ENCODE measurements at regions not wholly inside any gene's neighbourhood (a gene's known extent, or its start where the extent isn't known, plus 50 kb on each side); places are given as distances from the start of the nearest gene placed in this dataset.

DNA sequence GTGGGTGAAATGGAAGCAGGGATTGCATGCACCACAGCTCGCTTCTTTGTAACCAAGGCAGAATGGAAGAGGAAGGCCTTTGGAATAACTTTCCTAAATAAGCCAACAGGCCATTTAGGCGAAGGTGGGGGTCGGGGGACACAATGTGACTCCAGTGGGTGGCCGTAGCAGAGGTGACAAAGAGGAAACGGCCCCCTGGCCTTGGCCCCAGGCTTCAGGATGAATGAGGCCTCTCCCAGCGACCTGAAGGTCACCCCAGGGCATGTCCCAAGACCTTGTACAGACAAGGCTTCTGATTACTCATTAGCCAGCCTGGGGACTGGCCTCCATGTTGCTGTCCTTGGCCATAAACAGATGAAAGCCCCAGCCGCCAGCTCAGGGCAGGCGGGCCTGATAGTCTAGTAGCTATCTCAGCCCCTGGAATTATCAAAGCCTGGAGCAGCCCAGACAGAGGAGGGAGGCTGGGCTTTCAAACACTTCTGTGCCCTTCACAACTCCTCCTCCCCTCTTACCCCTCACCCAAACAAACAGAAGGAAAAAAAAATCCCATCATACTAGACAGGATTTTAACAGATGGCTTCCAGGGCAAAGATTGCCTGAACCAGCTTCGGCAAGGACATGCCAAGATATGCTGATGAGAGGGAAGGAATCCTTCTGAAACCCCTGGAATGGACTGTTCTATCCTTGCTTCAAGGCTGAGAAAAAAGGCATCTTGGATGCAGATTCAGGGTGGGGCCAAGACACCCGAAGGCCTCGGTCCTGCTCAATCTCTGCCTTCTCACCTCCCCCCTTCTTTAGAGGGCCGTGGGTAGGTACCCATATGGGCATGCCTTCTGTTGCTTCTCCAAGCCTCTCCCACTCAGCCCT lies 142.3 kb upstream of the PARP11 start:
- Histone ChIP-seq H3K9me3 (ENCODE audit: control insufficient read depth, insufficient read depth, low read length) (no peaks in the 10 kb centered on the region), H3K4me1 (ENCODE audit: control insufficient read depth, insufficient read depth, low read length) (no peaks in the 10 kb centered on the region), H3K36me3 (ENCODE audit: control insufficient read depth, insufficient read depth, low read length) (no peaks in the 10 kb centered on the region), H3K4me3 (ENCODE audit: low read depth, low read length) (no peak overlapping the region), H3K27me3 (ENCODE audit: control insufficient read depth, insufficient read depth, low read length) (peaks cover 2% of the 10 kb centered on the region), H3K9ac (ENCODE audit: low read depth, low read length) (no peak overlapping the region)

DNA sequence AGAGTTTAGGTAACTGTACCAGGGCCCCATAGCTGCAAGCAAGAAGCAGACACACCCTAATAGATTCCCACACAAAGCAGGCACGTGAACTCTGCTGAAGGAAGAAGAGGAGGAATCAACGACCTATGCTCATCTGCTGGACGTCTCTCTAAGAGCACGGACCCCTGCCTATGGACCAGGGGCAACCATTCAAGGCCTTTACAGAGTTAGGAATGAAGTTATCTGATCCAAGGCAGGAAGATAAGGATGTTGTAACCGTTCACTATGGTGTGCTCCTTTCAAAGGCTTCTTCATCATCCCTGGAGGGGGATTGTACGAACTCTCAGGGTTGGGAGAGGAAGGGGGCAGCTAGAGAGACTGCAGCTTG lies 141.6 kb upstream of the PARP11 start:
- Histone ChIP-seq H3K4me3 (ENCODE audit: low read depth, low read length) (no peak overlapping the region), H3K4me1 (ENCODE audit: control insufficient read depth, insufficient read depth, low read length) (no peaks in the 10 kb centered on the region), H3K9me3 (ENCODE audit: control insufficient read depth, insufficient read depth, low read length) (no peaks in the 10 kb centered on the region), H3K36me3 (ENCODE audit: control insufficient read depth, insufficient read depth, low read length) (no peaks in the 10 kb centered on the region), H3K27me3 (ENCODE audit: control insufficient read depth, insufficient read depth, low read length) (peaks cover 2% of the 10 kb centered on the region), H3K9ac (ENCODE audit: low read depth, low read length) (no peak overlapping the region)

DNA sequence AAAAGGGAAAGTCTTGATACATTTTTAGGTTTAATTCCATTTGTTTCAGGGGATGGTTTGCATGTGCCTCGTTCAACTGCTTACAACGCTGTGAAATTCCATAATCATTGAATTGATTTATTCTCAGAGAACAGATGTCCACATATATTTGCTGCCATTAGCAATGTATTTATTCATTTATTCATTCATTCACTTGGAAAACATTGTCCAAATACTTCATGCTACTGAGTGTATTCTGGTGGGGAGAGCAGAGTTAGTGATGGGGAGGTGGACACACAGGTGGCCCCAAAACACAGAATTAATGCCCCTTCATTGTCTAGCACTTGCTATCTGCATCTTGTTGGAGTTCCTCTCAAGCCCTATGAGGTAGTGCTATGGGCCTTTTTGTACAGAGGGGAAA lies 141.2 kb upstream of the PARP11 start:
- H3K27me3 ChIP-seq (ENCODE audit: control insufficient read depth, insufficient read depth, low read length), result peaks cover 2% of the 10 kb centered on the region
- no peak overlapping the region for H3K4me3 ChIP-seq (ENCODE audit: low read depth, low read length)
- no peak overlapping the region for H3K9ac ChIP-seq (ENCODE audit: low read depth, low read length)
- no peaks in the 10 kb centered on the region for H3K9me3 ChIP-seq (ENCODE audit: control insufficient read depth, insufficient read depth, low read length)
- H3K4me1 ChIP-seq (ENCODE audit: control insufficient read depth, insufficient read depth, low read length), result no peaks in the 10 kb centered on the region
- H3K36me3 ChIP-seq (ENCODE audit: control insufficient read depth, insufficient read depth, low read length), result no peaks in the 10 kb centered on the region

DNA sequence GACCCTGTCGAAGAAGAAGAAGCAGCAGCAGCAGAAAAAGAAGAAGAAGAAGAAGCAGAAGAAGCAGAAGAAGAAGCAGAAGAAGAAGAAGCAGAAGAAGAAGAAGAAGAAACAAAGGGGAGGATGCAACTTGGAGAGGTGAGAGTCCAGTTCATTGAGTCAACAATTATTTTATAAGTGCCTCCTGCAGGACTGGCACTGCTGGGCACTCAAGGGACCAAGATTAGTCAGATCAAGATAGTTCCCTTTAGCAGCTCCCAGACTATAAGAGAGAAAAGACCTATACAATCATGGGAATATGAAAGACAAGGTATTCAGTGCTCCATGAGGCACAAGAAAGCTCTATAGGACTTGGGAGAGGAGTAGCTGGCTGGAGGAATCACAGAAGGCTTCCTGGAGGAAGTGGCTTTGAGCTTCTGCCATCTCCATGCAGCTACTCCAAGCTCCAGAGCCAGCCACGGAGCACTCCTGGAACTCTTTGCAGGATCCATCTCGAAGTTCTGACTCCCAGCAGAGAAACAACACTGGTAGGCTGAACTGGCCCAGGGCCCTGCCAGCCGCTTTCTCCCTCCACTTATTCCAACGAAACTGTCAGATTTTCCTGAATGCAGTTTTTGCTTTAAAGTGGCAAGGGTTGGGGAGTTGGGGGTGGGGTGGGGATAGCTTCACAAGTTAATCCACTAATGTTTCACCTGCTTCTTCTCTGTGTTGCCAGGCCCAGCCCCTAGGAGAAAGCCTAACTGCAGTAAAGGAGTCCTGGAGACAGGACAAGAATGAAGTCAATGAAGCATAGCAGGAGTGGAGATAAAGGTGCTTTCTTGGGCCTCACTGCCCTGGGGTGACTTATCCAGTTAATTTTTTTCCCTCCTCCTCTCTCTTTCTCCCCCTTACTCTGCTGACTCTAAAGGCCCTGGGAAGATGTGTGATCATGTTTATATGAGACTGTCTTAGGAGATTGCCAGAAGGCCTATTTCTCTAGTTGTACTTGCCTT lies 140.1 kb upstream of the PARP11 start:
- no peaks in the 10 kb centered on the region for H3K4me1 ChIP-seq (ENCODE audit: control insufficient read depth, insufficient read depth, low read length)
- H3K9me3 ChIP-seq (ENCODE audit: control insufficient read depth, insufficient read depth, low read length), result no peaks in the 10 kb centered on the region
- H3K4me3 ChIP-seq (ENCODE audit: low read depth, low read length), result no peak overlapping the region
- H3K27me3 ChIP-seq (ENCODE audit: control insufficient read depth, insufficient read depth, low read length), result peaks cover 2% of the 10 kb centered on the region
- H3K36me3 ChIP-seq (ENCODE audit: control insufficient read depth, insufficient read depth, low read length), result no peaks in the 10 kb centered on the region
- no peak overlapping the region for H3K9ac ChIP-seq (ENCODE audit: low read depth, low read length)

GRCh38 chr12:4012073-4012472 lies 138.9 kb upstream of the PARP11 start:
- Histone ChIP-seq H3K9me3 (ENCODE audit: control insufficient read depth, insufficient read depth, low read length) (no peaks in the 10 kb centered on the region), H3K27me3 (ENCODE audit: control insufficient read depth, insufficient read depth, low read length) (peaks cover 2% of the 10 kb centered on the region), H3K36me3 (ENCODE audit: control insufficient read depth, insufficient read depth, low read length) (no peaks in the 10 kb centered on the region), H3K9ac (ENCODE audit: low read depth, low read length) (no peak overlapping the region), H3K4me3 (ENCODE audit: low read depth, low read length) (no peak overlapping the region), H3K4me1 (ENCODE audit: control insufficient read depth, insufficient read depth, low read length) (no peaks in the 10 kb centered on the region)

- Histone ChIP-seq H3K4me1 (ENCODE audit: control insufficient read depth, insufficient read depth, low read length) (no peaks in the 10 kb centered on the region), H3K9me3 (ENCODE audit: control insufficient read depth, insufficient read depth, low read length) (no peaks in the 10 kb centered on the region), H3K27me3 (ENCODE audit: control insufficient read depth, insufficient read depth, low read length) (peaks cover 2% of the 10 kb centered on the region), H3K9ac (ENCODE audit: low read depth, low read length) (no peak overlapping the region), H3K36me3 (ENCODE audit: control insufficient read depth, insufficient read depth, low read length) (no peaks in the 10 kb centered on the region), H3K4me3 (ENCODE audit: low read depth, low read length) (no peak overlapping the region)
Measured at GRCh38 chr12:4011597-4011996, 138.4 kb upstream of the PARP11 start.

DNA sequence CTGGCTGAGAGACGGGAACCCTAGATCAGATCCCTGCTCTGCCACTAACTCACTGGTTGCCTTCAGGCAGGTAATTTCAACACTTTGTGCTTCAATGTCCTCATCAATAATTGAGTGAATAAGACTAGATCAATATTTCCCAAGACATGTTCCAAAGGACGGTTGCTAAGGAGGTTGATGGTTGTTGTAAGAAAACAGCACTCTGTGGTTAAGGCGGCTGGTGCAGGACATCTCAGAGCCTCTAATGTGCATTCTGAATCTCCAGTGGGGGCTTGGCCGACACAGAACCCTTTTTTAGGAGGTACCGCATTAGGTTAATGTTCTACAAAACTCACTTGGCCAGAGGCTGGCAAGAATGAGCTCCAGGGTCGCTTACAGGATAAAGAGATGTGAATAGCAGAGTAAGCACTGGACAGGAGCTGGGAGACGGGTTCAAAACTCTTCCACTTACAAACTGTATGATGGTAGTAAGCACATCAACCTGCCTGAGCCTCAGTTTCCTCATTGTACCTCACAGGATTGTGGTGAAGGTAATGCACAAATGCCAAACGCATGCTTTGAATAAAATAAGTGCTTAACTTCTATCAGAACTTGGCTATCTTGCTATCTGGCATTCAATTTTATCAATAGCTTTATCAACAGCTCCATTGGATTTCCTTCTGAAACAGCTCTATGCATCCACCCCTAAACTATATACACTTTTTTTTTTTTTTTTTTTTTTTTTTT lies 136.9 kb upstream of the PARP11 start:
- no peaks in the 10 kb centered on the region for H3K9me3 ChIP-seq (ENCODE audit: control insufficient read depth, insufficient read depth, low read length)
- H3K9ac ChIP-seq (ENCODE audit: low read depth, low read length), result no peak overlapping the region
- H3K4me1 ChIP-seq (ENCODE audit: control insufficient read depth, insufficient read depth, low read length), result no peaks in the 10 kb centered on the region
- H3K36me3 ChIP-seq (ENCODE audit: control insufficient read depth, insufficient read depth, low read length), result no peaks in the 10 kb centered on the region
- no peaks in the 10 kb centered on the region for H3K27me3 ChIP-seq (ENCODE audit: control insufficient read depth, insufficient read depth, low read length)
- H3K4me3 ChIP-seq (ENCODE audit: low read depth, low read length), result no peak overlapping the region

DNA sequence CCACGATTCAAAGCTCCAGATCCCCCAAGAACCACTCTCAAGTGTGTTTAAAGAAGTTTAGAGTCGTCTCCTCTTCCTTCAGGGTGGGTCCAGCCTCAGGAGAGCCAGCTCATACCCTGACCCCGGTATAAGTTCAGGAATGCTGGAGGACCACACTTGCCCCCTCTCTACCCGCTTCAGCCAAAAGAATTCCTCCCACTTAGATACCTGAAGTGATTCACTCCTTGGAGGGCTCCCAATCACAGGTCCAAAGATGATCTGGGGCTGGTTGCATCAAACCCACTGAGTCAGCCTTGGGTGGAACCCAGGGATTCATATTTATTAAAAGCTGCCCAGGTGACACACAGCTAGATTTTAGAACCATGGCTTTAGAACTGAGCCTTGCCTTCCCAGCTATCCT lies 133.5 kb upstream of the PARP11 start:
- H3K9ac ChIP-seq (ENCODE audit: low read depth, low read length), result no peak overlapping the region
- H3K9me3 ChIP-seq (ENCODE audit: control insufficient read depth, insufficient read depth, low read length), result no peaks in the 10 kb centered on the region
- no peaks in the 10 kb centered on the region for H3K4me1 ChIP-seq (ENCODE audit: control insufficient read depth, insufficient read depth, low read length)
- no peak overlapping the region for H3K4me3 ChIP-seq (ENCODE audit: low read depth, low read length)
- H3K27me3 ChIP-seq (ENCODE audit: control insufficient read depth, insufficient read depth, low read length), result no peaks in the 10 kb centered on the region
- no peaks in the 10 kb centered on the region for H3K36me3 ChIP-seq (ENCODE audit: control insufficient read depth, insufficient read depth, low read length)

DNA sequence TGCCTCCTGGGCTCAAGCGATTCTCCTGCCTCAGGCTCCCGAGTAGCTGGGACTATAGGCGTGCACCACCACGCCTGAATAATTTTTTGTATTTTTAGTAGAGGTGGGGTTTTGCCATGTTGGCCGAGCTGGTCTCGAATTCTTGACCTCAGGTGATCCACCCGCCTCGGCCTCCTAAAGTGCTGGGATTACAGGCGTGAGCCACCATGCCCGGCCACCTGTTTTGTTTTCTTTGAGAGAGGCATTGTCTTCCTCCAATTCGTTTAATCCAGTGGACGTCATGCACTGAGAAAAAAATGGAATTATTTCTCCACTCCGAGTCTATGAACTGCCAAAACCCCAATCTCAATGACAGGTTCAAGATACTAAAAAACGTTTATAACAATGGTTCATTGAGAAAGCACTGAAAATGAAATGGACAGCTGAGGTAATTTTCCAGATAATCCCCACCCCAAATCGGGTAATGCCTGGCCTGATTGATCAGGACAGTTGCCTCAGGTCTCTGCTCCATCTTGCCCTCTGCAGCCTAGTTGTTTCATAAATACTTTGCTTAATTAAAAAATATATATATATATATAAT lies 132.7 kb upstream of the PARP11 start:
- no peak overlapping the region for H3K4me3 ChIP-seq (ENCODE audit: low read depth, low read length)
- no peaks in the 10 kb centered on the region for H3K4me1 ChIP-seq (ENCODE audit: control insufficient read depth, insufficient read depth, low read length)
- no peaks in the 10 kb centered on the region for H3K27me3 ChIP-seq (ENCODE audit: control insufficient read depth, insufficient read depth, low read length)

GRCh38 chr12:4003576-4003975 lies 130.4 kb upstream of the PARP11 start:
- Histone ChIP-seq H3K4me1 (ENCODE audit: control insufficient read depth, insufficient read depth, low read length) (no peaks in the 10 kb centered on the region), H3K9ac (ENCODE audit: low read depth, low read length) (no peak overlapping the region), H3K9me3 (ENCODE audit: control insufficient read depth, insufficient read depth, low read length) (no peaks in the 10 kb centered on the region), H3K36me3 (ENCODE audit: control insufficient read depth, insufficient read depth, low read length) (no peaks in the 10 kb centered on the region), H3K4me3 (ENCODE audit: low read depth, low read length) (no peak overlapping the region), H3K27me3 (ENCODE audit: control insufficient read depth, insufficient read depth, low read length) (no peaks in the 10 kb centered on the region)

More for the DNA sequence above, 132.7 kb upstream of the PARP11 start:
- Histone ChIP-seq H3K36me3 (ENCODE audit: control insufficient read depth, insufficient read depth, low read length) (no peaks in the 10 kb centered on the region), H3K9ac (ENCODE audit: low read depth, low read length) (no peak overlapping the region), H3K9me3 (ENCODE audit: control insufficient read depth, insufficient read depth, low read length) (no peaks in the 10 kb centered on the region)

GRCh38 chr12:4002601-4003000 lies 129.4 kb upstream of the PARP11 start:
- Histone ChIP-seq H3K9ac (ENCODE audit: low read depth, low read length) (no peak overlapping the region), H3K4me1 (ENCODE audit: control insufficient read depth, insufficient read depth, low read length) (no peaks in the 10 kb centered on the region), H3K27me3 (ENCODE audit: control insufficient read depth, insufficient read depth, low read length) (no peaks in the 10 kb centered on the region), H3K4me3 (ENCODE audit: low read depth, low read length) (no peak overlapping the region), H3K36me3 (ENCODE audit: control insufficient read depth, insufficient read depth, low read length) (no peaks in the 10 kb centered on the region), H3K9me3 (ENCODE audit: control insufficient read depth, insufficient read depth, low read length) (no peaks in the 10 kb centered on the region)
